NT2/D1 (cell line): ENCODE measurements at regions not wholly inside any gene's neighbourhood (a gene's known extent, or its start where the extent isn't known, plus 50 kb on each side); places are given as distances from the start of the nearest gene placed in this dataset.

Source experiments
- DNase-seq: peaks from one replicate; pipeline ENCODE4 v3.0.0-alpha.2; 2011; ENCODE audit warnings: low read depth, low spot score
- H3K27me3 ChIP-seq: 2 replicates; pipeline ENCODE4 v1.6.0; 2011; ENCODE audit warnings: mild to moderate bottlenecking; ENCODE audit not compliant: insufficient read length, insufficient read depth
- H3K36me3 ChIP-seq: 2 replicates; pipeline ENCODE4 v1.6.1; 2011; ENCODE audit warnings: mild to moderate bottlenecking, low read length, mixed read lengths; ENCODE audit not compliant: insufficient read depth, insufficient read length
- H3K4me1 ChIP-seq: 2 replicates; pipeline ENCODE4 v1.5.1; 2011; ENCODE audit not compliant: insufficient read depth, insufficient read length
- H3K4me3 ChIP-seq: 2 replicates; pipeline ENCODE4 v1.5.1; 2011; ENCODE audit warnings: low read depth; ENCODE audit not compliant: insufficient read length
- H3K9ac ChIP-seq: 2 replicates; pipeline ENCODE4 v1.6.0; 2011; ENCODE audit warnings: low read depth; ENCODE audit not compliant: insufficient read length
- H3K9me3 ChIP-seq: 2 replicates; pipeline ENCODE4 v1.5.1; 2011; ENCODE audit warnings: mild to moderate bottlenecking, low read length; ENCODE audit not compliant: insufficient read depth
- SUZ12 ChIP-seq: IDR thresholded peaks from 2 replicates; pipeline ENCODE4 v1.6.1; 2011; ENCODE audit not compliant: insufficient read length, insufficient read depth; ENCODE audit errors: extremely low read depth
- YY1 ChIP-seq: IDR thresholded peaks from 2 replicates; pipeline ENCODE4 v1.6.1; 2011; ENCODE audit not compliant: insufficient read length, insufficient read depth
- ZNF274 ChIP-seq: IDR thresholded peaks from 2 replicates; pipeline ENCODE4 v1.6.1; 2011; ENCODE audit warnings: mild to moderate bottlenecking, low read depth, low read length

DNA sequence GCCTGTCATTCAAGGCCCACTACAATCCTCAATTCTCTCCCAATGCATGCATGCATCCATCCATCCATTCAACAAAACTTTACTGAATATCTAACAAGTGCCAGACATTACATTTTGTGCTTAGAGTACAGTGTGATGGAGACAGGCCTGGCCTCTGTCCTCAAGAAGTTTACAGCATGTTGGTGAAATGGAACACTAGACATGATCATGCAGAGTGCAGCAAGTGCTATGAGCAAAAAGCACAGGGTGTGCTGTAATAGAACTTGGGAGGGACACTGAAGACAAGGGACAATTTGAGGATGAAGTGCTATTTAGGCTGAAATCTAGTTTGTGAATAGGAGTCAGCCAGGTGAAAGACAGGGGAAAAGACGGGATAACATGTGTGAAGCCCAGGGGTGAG lies 347.8 kb downstream of the PTEN start:
- H3K36me3 ChIP-seq = no peaks in the 10 kb centered on the region
- no peak overlapping the region for H3K4me3 ChIP-seq
- H3K4me1 ChIP-seq = no peaks in the 10 kb centered on the region
- H3K9ac ChIP-seq = no peak overlapping the region
- H3K27me3 ChIP-seq = no peaks in the 10 kb centered on the region
- DNase-seq = no peak
- no peak for TF ChIP-seq YY1
- TF ChIP-seq SUZ12 = no peak
- TF ChIP-seq ZNF274 = no peak
- no peaks in the 10 kb centered on the region for H3K9me3 ChIP-seq

- no peaks in the 10 kb centered on the region for H3K27me3 ChIP-seq
- no peak for DNase-seq
- no peaks in the 10 kb centered on the region for H3K4me1 ChIP-seq
- H3K9ac ChIP-seq = no peak overlapping the region
- no peak overlapping the region for H3K4me3 ChIP-seq
- no peaks in the 10 kb centered on the region for H3K36me3 ChIP-seq
- H3K9me3 ChIP-seq = no peaks in the 10 kb centered on the region
- TF ChIP-seq SUZ12 (no peak), YY1 (no peak), ZNF274 (no peak)
Observed at GRCh38 chr10:88212069-88212468, 348.6 kb downstream of the PTEN start.

DNA sequence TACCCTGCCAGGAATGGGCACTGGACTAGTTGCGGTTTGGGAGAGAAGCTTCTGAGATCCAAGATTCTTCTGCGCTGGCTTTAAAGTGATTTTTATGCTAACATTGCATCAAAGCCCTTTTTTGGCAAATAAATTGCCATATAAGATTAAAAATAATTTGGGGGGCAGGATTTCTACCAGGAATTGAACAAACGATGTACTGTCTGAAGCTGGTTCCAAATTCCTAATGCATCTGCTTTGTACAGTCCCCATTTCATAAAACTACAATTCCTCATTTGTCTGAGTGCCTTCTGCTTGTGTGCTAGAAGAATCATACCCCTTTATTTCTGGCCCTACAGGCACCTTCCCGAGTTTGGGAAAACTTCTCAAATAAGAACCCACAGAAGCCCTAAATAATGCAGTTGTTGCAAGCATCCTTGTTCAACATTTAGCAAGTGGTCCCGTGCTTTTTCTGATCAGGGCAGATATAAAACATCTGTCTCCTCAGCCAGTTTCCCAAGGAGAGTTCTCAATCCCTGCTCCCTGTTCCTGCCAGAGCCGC lies 349.7 kb downstream of the PTEN start:
- Histone ChIP-seq H3K4me1 (no peaks in the 10 kb centered on the region), H3K27me3 (no peaks in the 10 kb centered on the region), H3K4me3 (no peak overlapping the region), H3K9me3 (no peaks in the 10 kb centered on the region), H3K36me3 (no peaks in the 10 kb centered on the region), H3K9ac (no peak overlapping the region)
- TF ChIP-seq ZNF274 (no peak), YY1 (no peak), SUZ12 (no peak)
- DNase-seq = no peak

DNA sequence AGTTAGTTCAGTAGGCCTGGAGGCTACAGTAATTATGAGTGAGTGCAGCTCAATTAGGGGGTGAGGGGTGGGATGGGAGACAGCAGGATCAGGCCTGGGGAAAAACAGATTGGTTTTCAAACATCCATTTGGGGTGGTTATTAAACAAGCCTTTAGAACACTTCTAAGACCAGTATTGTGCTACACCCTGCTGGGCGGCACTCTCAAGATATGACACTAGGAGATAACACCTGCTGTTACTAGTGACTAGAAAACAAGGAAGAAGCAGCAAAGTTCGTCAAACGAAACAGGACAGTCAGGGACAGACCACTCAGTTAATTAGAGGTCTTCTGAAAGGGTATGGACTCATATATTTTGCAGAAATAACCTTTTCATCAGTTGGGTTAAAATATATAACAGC lies 353.6 kb downstream of the PTEN start:
- no peaks in the 10 kb centered on the region for H3K9me3 ChIP-seq
- no peak for DNase-seq
- no peak for TF ChIP-seq SUZ12
- no peak for TF ChIP-seq ZNF274
- no peaks in the 10 kb centered on the region for H3K27me3 ChIP-seq
- H3K36me3 ChIP-seq = no peaks in the 10 kb centered on the region
- H3K9ac ChIP-seq = no peak overlapping the region
- no peaks in the 10 kb centered on the region for H3K4me1 ChIP-seq
- H3K4me3 ChIP-seq = no peak overlapping the region

GRCh38 chr10:88218362-88218761 lies 354.9 kb downstream of the PTEN start:
- Histone ChIP-seq H3K4me3 (no peak overlapping the region), H3K36me3 (no peaks in the 10 kb centered on the region), H3K27me3 (no peaks in the 10 kb centered on the region), H3K9me3 (no peaks in the 10 kb centered on the region), H3K9ac (no peak overlapping the region), H3K4me1 (no peaks in the 10 kb centered on the region)
- DNase-seq = no peak
- TF ChIP-seq SUZ12 (no peak), YY1 (no peak), ZNF274 (no peak)

- Histone ChIP-seq H3K36me3 (no peaks in the 10 kb centered on the region), H3K27me3 (no peaks in the 10 kb centered on the region), H3K9me3 (no peaks in the 10 kb centered on the region), H3K9ac (no peak overlapping the region), H3K4me3 (no peak overlapping the region), H3K4me1 (no peaks in the 10 kb centered on the region)
- TF ChIP-seq ZNF274 (no peak), SUZ12 (no peak), YY1 (no peak)
- no peak for DNase-seq
Observed at GRCh38 chr10:88219753-88220152, 356.3 kb downstream of the PTEN start.

DNA sequence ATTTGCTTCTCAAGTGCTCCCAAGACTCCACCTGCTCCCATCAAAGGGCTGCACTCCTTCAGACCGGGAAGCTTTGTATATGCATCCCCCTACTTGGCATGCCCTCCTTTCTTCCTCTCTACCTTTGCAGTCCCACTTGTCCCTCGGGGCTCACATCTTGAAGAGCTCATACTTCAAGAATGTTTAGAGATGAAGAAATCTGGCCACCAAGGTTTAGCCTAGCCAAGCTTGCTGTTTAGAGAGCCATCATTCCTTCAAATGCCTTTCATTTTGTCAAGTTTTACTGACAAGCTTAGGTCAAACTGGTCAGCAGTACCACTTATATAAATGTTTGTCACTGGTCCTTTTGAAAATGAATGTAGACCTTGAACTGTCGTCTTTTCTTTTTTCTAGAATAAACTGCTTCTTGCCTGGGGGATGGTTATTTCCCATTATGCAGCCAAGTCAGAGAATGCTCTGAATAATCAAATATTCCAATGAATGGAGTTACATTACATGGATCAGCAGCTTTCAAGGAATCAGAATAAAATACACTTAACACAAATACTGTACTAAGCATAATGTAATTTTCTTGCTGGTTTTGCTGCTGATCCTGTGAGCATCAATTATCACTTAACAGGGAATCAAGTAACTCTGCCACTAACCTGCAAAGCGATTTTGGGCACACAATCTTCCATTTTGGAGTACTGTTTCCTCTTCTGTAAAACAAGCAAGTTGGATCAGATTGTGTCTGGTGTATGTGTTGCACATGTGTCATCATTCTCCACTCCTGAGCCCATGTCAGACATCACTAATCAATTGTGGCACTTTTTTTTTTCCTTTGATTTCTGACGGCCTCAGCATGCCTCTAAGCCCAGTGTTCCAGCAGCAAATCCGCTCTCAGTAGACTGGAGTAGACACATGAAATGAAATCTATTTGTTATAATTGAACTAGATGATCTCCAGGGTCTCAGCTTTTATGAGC lies 357.9 kb downstream of the PTEN start:
- no peaks in the 10 kb centered on the region for H3K9me3 ChIP-seq
- TF ChIP-seq SUZ12 (no peak), ZNF274 (no peak), YY1 (no peak)
- no peak overlapping the region for H3K4me3 ChIP-seq
- H3K27me3 ChIP-seq = no peaks in the 10 kb centered on the region
- no peaks in the 10 kb centered on the region for H3K36me3 ChIP-seq
- H3K4me1 ChIP-seq = no peaks in the 10 kb centered on the region
- H3K9ac ChIP-seq = no peak overlapping the region
- DNase-seq = no peak

- no peak overlapping the region for H3K4me3 ChIP-seq
- DNase-seq = no peak
- no peaks in the 10 kb centered on the region for H3K9me3 ChIP-seq
- H3K4me1 ChIP-seq = no peaks in the 10 kb centered on the region
- no peak overlapping the region for H3K9ac ChIP-seq
- no peaks in the 10 kb centered on the region for H3K27me3 ChIP-seq
- TF ChIP-seq ZNF274 = no peak
- no peak for TF ChIP-seq YY1
- no peak for TF ChIP-seq SUZ12
- no peaks in the 10 kb centered on the region for H3K36me3 ChIP-seq
Observed at GRCh38 chr10:88222881-88223280, 359.5 kb downstream of the PTEN start.
